ENCODE measurements at regions not wholly inside any gene's neighbourhood (a gene's known extent, or its start where the extent isn't known, plus 50 kb on each side); places are given as distances from the start of the nearest gene placed in this dataset.

GRCh38 chr5:114565139-114565538 lies 203.3 kb downstream of the KCNN2 start:
- TF ChIP-seq CTCF (IDR thresholded peaks at IDR 0.05) (no peak), POLR2AphosphoS5 (IDR thresholded peaks at IDR 0.05) (no peak), POLR2A (IDR thresholded peaks at IDR 0.05) (no peak), EP300 (IDR thresholded peaks at IDR 0.05) (no peak)
